Ectodermal cell (in vitro differentiated cells): ENCODE measurements at regions not wholly inside any gene's neighbourhood (a gene's known extent, or its start where the extent isn't known, plus 50 kb on each side); places are given as distances from the start of the nearest gene placed in this dataset.

ENCODE experiments used
- H3K27ac ChIP-seq: 2 replicates; pipeline ENCODE4 v1.7.0; 2013; ENCODE audit warnings: mild to moderate bottlenecking, low read depth, low read length; ENCODE audit not compliant: insufficient read depth, poor library complexity, severe bottlenecking
- H3K27me3 ChIP-seq: 2 replicates; pipeline ENCODE4 v1.7.0; 2013; ENCODE audit warnings: mild to moderate bottlenecking, low read length; ENCODE audit not compliant: insufficient read depth, control insufficient read depth, poor library complexity, severe bottlenecking
- H3K36me3 ChIP-seq: one replicate; pipeline ENCODE4 v1.7.0; 2013; ENCODE audit warnings: low read length; ENCODE audit not compliant: control insufficient read depth, insufficient read depth
- H3K4me1 ChIP-seq: one replicate; pipeline ENCODE4 v1.7.0; 2013; ENCODE audit warnings: low read length; ENCODE audit not compliant: control insufficient read depth, insufficient read depth
- H3K4me3 ChIP-seq: 2 replicates; pipeline ENCODE4 v1.7.0; 2013; ENCODE audit warnings: low read depth, low read length, control low read depth; ENCODE audit not compliant: insufficient read depth
- H3K9me3 ChIP-seq: 2 replicates; pipeline ENCODE4 v1.7.0; 2013; ENCODE audit warnings: mild to moderate bottlenecking, low read length, moderate library complexity; ENCODE audit not compliant: control insufficient read depth
- WGBS, 2 experiments: methylation state at CpG; one replicate each; pipeline ENCODE4 v1.1.7; 2013; ENCODE audit warnings: missing lambda C conversion rate in 2 of 2; 5-methylcytosine and 5-hydroxymethylcytosine counted together

- no peaks in the 10 kb centered on the region for H3K4me1 ChIP-seq
- no peaks in the 10 kb centered on the region for H3K36me3 ChIP-seq
- H3K9me3 ChIP-seq, result no peaks in the 10 kb centered on the region
- H3K27me3 ChIP-seq, result no peaks in the 10 kb centered on the region
- no peak overlapping the region for H3K4me3 ChIP-seq
- 61 to 62% methylated on average over 3 of the region's 3 CpGs for WGBS, 2 experiments
- H3K27ac ChIP-seq, result no peak overlapping the region
Measured at GRCh38 chr6:67353861-67354260, 1281.2 kb upstream of the ADGRB3 start.

GRCh38 chr6:67352717-67353116 is 1282.4 kb upstream of the ADGRB3 start:
- Histone ChIP-seq H3K4me3 (no peak overlapping the region), H3K27ac (no peak overlapping the region), H3K36me3 (no peaks in the 10 kb centered on the region), H3K9me3 (no peaks in the 10 kb centered on the region), H3K27me3 (no peaks in the 10 kb centered on the region), H3K4me1 (no peaks in the 10 kb centered on the region)
- 86 to 88% methylated on average over 9 to 10 of the region's 10 CpGs for WGBS, 2 experiments

DNA sequence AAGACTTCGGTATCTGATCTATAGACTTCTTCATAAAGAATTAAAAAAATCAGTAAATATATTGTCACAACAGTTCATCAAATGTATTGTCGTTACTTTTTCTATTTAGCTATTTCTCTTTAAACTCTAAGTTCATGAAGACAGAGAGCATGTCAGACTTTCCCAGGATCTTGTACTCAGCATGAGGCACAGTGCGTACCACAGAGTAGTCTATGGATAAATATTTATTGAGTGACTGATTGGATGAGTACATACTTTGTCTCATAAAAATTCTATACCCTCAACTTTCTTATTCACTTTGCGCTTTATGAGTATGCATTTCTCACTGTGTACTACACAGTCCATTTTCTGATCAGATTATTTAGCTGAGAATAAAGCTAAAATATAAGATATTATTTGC is 1284.4 kb upstream of the ADGRB3 start:
- Histone ChIP-seq H3K9me3 (no peaks in the 10 kb centered on the region), H3K4me3 (no peak overlapping the region), H3K27me3 (no peaks in the 10 kb centered on the region), H3K4me1 (no peaks in the 10 kb centered on the region), H3K27ac (no peak overlapping the region), H3K36me3 (no peaks in the 10 kb centered on the region)
- WGBS, 2 experiments, result 80 to 95% methylated on average over 1 to 3 of the region's 4 CpGs

DNA sequence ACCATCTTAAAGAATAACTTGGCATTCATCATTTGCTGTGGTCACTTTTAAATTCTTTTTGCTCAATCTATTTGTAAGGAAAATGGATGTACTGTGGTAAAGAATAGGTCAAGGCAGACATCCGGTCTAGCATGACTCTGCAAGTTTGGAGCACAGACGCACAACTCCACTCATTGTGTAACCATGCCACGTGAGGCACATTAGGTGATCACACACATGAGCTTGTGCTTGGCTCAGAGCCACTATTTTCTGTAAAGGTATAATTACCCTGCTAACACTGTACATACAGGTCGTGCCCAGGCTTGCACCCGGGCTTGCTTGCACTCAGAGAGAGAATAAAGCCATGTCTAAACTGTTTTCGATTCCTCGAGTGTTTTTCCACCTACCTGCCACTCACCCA is 1289.1 kb upstream of the ADGRB3 start:
- H3K9me3 ChIP-seq, result no peaks in the 10 kb centered on the region
- H3K27me3 ChIP-seq, result no peaks in the 10 kb centered on the region
- 93 to 95% methylated on average over 7 of the region's 7 CpGs for WGBS, 2 experiments
- H3K4me1 ChIP-seq, result no peaks in the 10 kb centered on the region
- H3K36me3 ChIP-seq, result no peaks in the 10 kb centered on the region
- H3K27ac ChIP-seq, result no peak overlapping the region
- no peak overlapping the region for H3K4me3 ChIP-seq

DNA sequence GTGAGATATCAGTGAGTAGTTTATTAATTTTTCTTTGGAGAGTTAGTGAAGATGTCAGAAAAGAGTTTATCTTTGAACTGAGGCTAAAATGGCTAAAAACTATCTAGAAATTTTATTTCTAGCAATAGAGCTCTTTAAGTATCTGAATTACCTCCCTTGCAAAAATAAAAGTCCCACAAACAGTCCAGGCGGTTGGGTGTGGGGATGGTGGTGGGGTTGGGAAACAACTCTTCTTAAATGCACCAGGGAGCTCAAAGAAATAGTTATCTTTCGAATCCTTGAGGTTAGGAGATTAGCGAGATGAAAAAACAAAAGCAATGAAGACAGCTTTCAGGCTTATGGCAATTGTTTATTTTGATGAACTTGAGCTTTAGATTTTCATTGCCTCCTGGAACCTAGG is 1299.1 kb upstream of the ADGRB3 start:
- Histone ChIP-seq H3K27me3 (no peaks in the 10 kb centered on the region), H3K27ac (no peak overlapping the region), H3K9me3 (no peaks in the 10 kb centered on the region), H3K4me3 (no peak overlapping the region), H3K4me1 (no peaks in the 10 kb centered on the region), H3K36me3 (no peaks in the 10 kb centered on the region)
- 80 to 91% methylated on average over 3 of the region's 3 CpGs for WGBS, 2 experiments

DNA sequence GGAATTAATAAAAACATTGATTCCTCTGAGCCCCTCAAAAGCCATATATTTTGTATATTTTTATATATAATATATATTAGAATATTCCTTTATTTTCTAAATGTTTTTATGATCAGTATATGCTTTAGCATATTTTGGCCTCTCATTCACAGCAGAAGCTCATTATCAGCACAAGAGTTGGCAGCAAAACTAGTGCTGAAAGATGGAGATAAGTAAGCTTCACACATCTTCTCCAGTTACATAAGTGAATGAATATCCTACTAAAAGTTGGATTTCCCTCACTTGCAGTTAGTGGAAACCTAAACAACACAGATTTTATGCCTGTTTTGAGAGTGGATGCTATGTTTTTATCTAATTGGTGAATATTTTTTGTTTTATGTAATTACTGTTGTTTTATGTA is 1303.8 kb upstream of the ADGRB3 start:
- H3K27ac ChIP-seq, result no peak overlapping the region
- no peaks in the 10 kb centered on the region for H3K27me3 ChIP-seq
- H3K4me3 ChIP-seq, result no peak overlapping the region
- H3K9me3 ChIP-seq, result no peaks in the 10 kb centered on the region
- no peaks in the 10 kb centered on the region for H3K4me1 ChIP-seq
- H3K36me3 ChIP-seq, result no peaks in the 10 kb centered on the region

- Histone ChIP-seq H3K4me3 (no peak overlapping the region), H3K9me3 (no peaks in the 10 kb centered on the region), H3K4me1 (no peaks in the 10 kb centered on the region), H3K36me3 (no peaks in the 10 kb centered on the region), H3K27ac (no peak overlapping the region), H3K27me3 (no peaks in the 10 kb centered on the region)
- WGBS, 2 experiments, result 100% methylated on average over 1 of the region's 2 CpGs; no CpG with 5 or more reads in 1 of the 2 experiments
Measured at GRCh38 chr6:67328269-67328668, 1306.8 kb upstream of the ADGRB3 start.

GRCh38 chr6:67300430-67301040 is 1334.5 kb upstream of the ADGRB3 start:
- 92 to 93% methylated on average over 12 of the region's 12 CpGs for WGBS, 2 experiments
- H3K27me3 ChIP-seq, result no peaks in the 10 kb centered on the region

GRCh38 chr6:67292169-67292568 is 1342.9 kb upstream of the ADGRB3 start:
- Histone ChIP-seq H3K9me3 (no peaks in the 10 kb centered on the region), H3K4me1 (no peaks in the 10 kb centered on the region), H3K36me3 (no peaks in the 10 kb centered on the region), H3K27me3 (no peaks in the 10 kb centered on the region), H3K4me3 (no peak overlapping the region), H3K27ac (no peak overlapping the region)
- WGBS, 2 experiments, result 94 to 98% methylated on average over 2 of the region's 2 CpGs

More at GRCh38 chr6:67300430-67301040, 1334.5 kb upstream of the ADGRB3 start:
- no peak overlapping the region for H3K27ac ChIP-seq
- H3K36me3 ChIP-seq, result no peaks in the 10 kb centered on the region
- no peaks in the 10 kb centered on the region for H3K4me1 ChIP-seq
- H3K4me3 ChIP-seq, result no peak overlapping the region
- no peaks in the 10 kb centered on the region for H3K9me3 ChIP-seq

DNA sequence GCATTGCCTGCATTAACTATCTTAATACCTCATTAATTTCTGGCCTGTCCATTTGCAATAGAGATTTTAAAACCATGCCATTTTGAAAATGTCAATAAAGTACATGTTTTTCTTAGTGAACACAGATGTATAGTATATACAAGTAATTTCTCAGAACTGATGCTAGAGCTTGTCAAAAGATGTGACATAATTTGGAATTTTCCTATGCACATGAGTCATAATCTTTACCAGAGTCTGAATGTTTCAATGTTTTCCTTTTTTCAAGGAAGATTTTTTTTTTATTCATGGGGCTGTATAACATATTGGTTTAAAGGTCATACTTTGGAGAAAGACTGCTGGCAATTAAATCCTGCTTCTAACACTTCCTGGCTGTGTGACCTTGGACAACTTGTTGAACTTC is 1347.5 kb upstream of the ADGRB3 start:
- Histone ChIP-seq H3K36me3 (no peaks in the 10 kb centered on the region), H3K4me1 (no peaks in the 10 kb centered on the region), H3K9me3 (no peaks in the 10 kb centered on the region), H3K4me3 (no peak overlapping the region), H3K27ac (no peak overlapping the region), H3K27me3 (no peaks in the 10 kb centered on the region)
